Astrocyte (in vitro differentiated cells and primary cell): ENCODE measurements at regions not wholly inside any gene's neighbourhood (a gene's known extent, or its start where the extent isn't known, plus 50 kb on each side); places are given as distances from the start of the nearest gene placed in this dataset.

Experiments used
- CTCF ChIP-seq: IDR thresholded peaks from 2 replicates; pipeline ENCODE4 v1.5.1; 2011; ENCODE audit warnings: low read depth, mild to moderate bottlenecking, inconsistent platforms, low read length, moderate library complexity; ENCODE audit not compliant: insufficient read depth
- EZH2 ChIP-seq: IDR thresholded peaks from 2 replicates; pipeline ENCODE4 v1.6.1; 2012; ENCODE audit warnings: mild to moderate bottlenecking, low read length, inconsistent platforms; ENCODE audit not compliant: insufficient read depth

GRCh38 chr7:31432836-31433340 lies 81.0 kb upstream of the ITPRID1 start:
- TF ChIP-seq CTCF (no peak), EZH2 (no peak)
